Ureter (tissue), 1 donor: ENCODE measurements at regions not wholly inside any gene's neighbourhood (a gene's known extent, or its start where the extent isn't known, plus 50 kb on each side); places are given as distances from the start of the nearest gene placed in this dataset.
"Not testable (repeated sequence)": the region's sequence is repeated elsewhere in the genome, so short reads cannot be mapped to it uniquely, and the experiment has no call there.

Experiments
- DNase-seq: peaks from one replicate; pipeline ENCODE4 v3.0.0-alpha.2; 2020; ENCODE audit warnings: low spot score
- donor health status: DM: yes; HTN: yes; CAD: no.

DNA sequence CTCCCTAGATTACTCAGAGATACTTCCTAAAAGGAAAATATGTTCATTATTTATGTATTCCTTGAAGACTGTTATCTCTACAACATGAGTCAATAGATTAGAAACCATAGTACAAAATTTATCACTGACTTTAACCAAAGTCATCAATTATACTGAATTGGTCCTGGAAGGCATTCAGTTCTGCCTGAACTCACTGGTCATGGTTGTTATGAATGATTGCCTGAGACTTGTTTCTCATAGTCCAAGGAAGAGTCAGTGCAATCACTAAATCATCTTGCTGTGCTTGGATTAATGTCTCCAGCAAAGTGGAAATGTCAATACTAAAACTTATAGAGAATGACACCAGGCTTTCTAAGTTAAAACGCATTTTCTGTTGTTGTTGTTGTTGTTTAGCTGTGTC, 878.6 kb upstream of the MANEA start:
- no peak for DNase-seq

DNA sequence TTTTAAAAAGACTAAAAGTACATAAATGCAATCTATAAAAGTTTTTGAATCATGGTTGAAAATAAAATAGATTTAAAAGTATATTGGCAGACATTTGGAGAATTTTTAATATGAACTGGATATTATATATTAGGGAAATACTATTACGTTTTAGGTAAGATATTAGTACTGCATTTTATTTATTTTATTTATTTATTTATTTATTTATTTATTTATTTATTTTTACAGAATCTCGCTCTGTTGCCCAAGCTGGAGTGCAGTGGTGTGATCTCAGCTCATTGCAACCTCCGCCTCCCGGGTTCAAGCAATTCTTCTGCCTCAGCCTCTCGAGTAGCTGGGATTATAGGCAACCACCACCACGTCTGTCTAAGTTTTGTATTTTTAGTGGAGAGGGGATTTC, 890.1 kb upstream of the MANEA start:
- DNase-seq: not testable (repeated sequence)

DNA sequence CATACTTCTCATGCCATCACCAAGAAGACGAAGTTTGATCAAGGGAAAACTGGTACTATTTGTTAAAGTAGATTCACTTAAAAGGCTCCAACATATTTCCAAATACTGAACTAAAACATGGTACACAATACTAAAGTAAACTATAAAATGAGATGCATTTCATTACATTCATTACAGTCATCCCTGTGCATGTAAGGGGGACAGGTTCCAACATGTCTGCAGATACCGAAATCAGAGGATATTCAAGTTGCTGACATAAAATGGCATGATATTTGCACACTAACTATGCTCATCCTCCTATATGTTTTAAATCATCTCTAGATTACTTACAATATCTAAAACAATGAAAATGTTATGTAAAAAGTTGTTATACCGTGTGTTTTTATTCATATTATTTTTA, 893.9 kb upstream of the MANEA start:
- DNase-seq: no peak

DNA sequence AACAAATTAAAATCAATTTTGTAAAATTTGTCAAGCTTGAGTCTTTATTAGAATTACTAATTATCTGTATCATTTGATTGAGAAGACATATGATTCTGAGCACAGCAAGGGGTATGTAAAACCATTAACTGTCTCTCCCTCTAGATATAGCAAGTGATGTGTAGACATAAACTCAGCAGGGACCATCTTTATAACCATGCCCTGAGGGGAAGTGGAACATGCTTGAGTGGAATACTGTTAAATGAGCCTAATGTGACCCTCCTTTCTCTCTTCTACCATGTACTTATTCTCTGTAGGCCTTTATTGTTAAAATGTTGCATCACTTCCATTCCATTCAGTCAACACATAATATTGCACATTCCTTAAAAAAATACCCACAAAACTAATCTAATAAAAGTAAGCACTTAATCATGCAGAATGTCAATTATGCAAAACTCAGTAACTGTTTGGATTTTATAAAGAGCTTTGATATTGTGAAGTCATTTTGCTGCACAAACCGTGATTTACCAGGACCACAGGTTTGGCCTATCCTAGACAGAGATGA, 896.6 kb upstream of the MANEA start:
- DNase-seq: no peak

DNA sequence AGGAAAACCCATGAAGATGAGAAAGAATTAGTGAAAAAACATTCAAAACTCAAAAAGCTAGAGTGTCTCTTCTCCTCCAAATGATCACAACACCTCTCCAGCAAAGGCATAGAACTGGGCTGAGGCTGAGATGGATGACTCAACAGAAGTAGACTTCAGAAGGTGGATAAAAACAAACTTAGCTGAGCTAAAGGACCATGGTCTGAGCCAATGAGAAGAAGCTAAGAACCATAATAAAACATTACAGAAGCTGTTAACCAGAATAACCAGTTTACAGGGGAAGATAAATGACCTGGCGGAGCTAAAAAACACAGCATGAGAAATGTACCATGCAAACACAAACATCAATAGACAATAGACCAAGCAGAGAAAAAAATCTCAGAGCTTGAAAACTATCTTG, 904.1 kb upstream of the MANEA start:
- DNase-seq: no peak

DNA sequence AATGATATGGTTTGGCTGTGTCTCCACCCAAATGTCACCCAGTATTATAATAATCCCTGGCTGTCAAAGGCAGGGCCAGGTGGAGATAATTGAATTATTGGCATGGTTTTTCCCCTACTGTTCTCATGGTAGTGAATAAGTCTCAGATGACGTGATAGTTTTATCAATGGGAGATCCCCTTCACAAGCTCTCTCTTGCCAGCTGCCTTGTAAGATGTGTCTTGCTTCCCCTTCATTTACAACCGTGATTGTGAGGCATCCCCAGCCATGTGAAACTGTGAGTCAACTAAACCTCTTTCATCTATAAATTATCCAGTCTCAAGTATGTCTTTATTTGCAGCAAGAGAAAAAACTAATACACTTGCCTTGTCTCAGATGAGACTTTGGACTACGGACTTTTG, 907.3 kb upstream of the MANEA start:
- DNase-seq: no peak

DNA sequence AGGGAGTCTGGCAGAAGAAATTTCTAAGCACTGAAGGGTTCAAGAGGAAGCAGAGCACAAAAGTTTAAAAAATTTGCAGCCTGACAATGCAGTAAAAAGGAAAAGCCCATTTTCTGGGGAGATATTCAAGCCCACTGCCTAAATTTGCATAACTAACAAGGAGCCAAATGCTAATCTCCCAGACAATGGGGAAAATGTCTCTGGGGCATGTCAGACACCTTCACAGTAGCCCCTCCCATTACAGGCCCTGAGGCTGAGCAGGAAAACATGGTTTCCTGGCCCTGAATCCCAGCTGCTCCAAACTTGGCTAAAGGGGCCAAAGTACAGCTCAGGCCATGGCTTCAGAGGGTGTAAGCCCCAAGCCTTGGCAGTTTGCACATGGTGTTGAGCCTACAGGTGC, 908.5 kb upstream of the MANEA start:
- no peak for DNase-seq

DNA sequence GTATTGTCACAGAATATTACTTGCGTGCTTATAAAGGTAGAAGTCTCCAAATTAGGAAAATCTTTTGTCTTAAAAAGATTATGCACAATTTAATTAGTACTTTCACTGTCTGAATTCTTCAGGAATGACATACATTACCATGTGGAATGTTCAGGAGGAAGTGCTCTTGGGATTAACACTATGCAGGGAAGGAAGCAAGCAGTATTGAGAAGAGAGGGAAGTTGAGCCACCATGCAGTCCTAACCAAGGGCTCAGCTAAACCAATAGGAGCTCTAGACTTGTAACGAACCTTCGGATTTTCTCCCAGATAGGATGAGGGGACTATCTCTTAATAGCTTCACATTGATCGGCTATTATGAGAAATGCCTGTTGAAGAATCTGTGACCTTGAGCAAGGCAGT, 918.4 kb upstream of the MANEA start:
- DNase-seq: no peak

DNA sequence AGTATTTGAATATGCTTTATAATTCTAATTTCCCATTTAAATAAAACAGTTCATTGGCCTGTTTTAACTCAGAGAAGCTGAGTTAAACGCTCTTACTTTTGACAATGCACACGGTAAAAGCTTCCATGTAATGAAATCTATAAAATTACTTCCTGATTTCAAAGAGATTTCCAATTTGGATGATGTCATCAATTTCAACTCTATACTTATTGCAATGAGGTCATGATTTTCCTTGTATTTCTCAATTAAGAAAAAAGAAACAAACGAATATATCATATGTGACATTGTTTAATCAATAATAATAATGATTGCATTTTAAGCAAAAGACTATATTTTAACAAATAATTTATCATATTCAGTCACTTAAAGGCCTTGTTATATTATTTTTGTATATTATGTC, 926.1 kb upstream of the MANEA start:
- DNase-seq: no peak

DNA sequence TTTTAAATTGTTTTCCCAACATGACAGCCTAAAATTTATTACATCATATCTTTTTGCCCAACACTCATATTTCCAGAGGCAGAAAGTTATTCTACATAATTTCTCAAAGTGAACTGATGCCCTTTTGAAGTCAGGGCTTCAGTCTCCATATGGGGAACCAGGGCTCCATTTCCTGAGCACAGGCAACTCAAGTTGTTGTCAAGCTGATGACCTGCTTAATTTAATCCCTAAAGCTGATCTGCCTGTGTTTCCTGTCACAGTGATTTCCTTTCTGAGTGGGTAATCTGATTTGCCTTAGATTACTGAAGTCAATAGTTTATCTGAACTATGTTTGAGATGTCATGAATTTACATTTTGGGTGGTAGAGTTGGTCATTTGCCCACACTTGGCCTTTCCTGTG, 932.1 kb upstream of the MANEA start:
- DNase-seq: no peak

DNA sequence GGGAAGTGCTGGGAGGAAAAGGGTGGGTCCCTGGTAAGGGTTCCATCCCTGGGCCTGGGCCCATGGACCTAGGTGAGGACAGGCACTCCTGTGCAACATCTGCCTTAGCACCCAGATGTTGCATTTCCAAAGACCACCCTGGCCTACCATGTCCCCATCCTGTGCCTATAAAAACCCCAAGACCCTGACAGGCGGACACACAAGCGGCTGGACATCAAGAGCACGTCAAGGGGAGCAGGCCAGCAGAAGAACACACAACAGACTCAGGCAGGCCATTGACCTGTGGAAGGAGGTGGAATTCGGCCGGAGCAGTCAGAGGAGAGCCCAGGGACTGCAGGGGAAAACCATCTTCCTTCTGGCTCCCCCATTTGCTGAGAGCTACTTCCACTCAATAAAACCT, 937.8 kb upstream of the MANEA start:
- DNase-seq: no peak

DNA sequence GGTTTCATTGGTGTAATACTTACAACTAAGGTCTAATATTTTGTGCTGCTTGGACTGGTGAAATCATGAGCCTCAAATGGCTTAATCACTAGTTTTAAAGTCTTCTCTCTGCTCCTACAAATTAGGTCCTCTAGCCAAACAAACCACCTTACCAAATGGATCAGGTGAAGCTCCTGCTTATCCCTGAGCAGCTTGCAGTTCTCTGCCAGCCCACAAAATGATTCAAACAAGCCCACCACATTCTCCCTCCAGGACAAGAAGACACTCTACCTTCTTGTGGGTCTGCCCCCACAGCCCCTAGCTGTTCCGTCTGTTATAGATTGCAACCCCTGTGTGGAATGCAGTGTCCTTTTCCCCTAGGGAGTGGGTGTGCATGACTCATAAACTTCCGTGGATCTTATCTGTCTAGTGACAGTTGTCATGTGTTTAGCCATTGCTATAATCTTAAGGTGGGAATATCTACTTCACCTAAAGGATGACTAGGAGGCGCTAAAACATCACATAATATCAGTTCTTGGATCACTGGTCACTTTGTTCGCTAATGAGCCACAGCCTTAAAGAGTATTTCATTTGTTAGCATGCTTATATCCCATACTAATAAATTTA, 940.5 kb upstream of the MANEA start:
- no peak for DNase-seq

DNA sequence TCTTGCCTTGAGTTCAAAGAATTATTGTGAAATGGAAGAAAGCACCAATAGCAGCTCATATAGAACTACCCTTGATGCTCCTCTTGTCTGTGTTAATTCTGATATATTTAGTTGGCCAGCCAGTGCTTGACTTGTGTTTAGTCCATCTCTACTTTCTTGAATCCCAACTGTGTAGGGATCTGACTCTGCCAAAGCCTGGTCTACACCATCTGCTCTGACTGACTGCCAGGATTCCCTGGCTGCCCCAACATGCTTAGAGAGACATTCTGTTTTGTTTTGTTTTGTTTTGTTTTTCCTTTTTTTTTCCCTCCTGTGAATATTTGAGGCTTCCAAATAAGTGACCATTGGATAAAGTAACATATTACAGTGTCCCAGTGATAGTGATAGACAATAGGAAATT, 953.7 kb upstream of the MANEA start:
- no peak for DNase-seq

DNA sequence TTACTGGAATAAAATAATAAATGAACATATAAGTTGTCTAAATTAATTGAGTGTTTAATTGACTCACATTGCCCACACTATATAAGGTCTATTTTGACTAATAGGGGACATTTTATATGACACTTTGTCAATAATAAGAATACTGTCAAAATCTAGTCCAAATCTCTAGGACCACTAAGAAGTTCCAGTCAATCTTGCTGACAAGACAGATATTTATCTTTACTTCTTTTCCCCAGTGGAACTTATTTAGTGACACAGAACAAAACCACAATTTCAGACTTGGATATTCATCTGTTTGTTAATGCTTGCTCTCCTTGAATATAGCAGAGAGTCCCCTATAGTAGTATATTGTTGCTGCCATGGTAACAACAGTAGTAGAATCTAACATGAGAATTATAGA, 954.6 kb upstream of the MANEA start:
- no peak for DNase-seq

DNA sequence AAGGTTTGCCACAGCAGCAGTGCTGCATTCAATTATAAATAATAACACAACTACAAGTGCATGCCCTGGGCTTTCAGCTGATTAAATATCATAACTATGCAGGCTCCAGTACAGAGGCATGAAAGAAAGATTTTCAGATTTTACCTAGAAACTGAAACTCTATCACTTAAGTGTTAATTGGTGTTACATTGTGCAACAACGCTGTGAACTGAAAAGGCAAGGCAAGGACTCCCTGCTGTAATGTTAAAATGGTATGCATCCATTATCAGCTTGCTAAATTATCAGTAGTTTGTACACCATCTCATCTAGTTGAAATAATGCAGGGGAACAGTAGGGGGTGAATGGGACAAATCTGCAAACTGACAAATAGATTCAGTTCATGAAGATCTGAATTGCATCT, 976.7 kb upstream of the MANEA start:
- DNase-seq: no peak

DNA sequence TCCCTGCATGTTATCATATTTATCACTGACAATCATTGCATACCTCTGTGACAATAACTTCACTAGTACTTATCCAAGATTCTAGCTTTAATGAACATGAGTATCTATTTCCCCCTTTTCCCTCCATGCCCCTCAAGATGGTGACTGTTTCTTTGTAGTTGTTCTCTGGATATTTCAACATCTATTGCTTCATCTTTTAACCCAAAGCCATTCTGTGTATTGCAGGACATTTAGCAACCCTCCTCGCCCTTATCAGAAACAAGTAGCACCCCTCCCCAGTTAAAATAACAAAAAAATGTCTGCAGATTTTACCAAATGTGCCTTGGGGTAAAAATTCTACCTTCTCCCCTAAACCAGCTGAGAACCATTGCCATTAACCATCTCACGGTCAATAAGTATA, 979.8 kb upstream of the MANEA start:
- no peak for DNase-seq

DNA sequence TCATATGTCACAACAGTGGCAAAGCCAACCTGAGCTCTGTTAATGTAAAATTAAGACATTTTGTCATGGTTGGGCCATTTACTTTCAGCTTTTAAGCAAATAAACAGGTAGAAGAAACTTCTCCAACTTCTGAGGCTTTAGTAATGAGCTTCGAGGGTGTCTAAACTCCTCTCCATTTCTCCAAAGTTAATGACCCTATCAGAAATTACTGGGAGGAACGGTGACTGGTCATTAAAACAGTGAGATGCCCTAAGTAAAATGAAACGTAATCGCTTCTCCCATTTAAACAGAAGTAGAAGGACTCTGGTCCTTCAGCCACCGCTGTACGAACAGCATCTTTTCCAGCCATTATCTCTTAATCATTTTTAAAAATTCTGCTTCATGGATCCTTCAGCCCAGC, 986.9 kb upstream of the MANEA start:
- no peak for DNase-seq

DNA sequence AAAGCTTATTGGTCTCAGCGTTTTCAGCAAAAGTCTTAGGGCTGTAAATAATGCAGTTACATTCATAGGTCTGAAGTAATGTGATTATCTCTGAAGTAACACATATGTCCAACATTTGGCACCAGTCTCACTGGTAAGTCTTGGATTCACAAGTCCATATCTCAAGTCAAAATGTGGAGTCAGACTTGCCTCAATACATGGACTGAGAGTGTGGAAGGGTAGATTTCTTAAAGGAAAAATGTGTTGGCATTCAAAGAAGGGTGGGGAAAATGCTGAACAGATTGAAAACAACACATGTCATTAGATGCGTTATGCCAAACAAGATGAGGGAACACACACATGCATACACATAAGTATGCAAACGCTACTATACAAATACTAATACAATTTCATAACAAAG, 989.0 kb upstream of the MANEA start:
- no peak for DNase-seq

DNA sequence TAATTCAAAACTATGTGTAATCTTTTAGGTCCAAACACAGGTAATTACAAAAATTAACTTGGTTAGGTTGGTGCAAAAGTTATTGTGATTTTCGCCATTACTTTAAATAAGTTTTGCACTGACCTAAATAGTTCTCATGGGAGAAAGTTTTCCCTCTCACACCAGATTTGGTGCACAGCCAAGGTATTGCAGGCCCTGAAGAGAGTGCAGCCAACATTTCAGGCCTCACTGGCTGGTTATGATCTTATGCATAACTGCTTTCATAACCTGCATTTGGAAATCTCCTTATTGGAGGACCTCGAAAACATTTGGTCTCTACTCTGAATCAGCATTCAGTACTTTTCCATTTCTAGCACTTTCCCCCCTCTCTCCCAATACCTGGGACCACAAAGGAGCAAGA, 993.1 kb upstream of the MANEA start:
- no peak for DNase-seq

DNA sequence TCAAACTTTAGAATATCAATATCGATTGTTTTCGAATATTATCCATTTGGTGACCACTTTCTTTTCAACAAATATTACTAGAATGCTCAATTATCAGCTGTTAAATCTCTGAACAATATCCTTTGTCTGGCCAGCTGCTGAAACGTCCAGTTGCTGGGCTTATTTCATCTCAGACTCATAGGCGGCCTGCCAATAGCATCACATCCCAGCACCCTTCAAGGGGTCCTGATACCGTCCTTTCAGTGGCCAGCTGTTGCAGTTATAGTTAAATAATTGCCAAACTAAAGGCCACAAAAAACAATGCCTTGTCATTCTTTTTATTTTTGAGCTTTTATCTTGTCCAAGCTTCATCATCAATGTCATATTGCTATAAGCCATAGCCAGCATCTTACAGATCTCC, 1006.8 kb upstream of the MANEA start:
- no peak for DNase-seq

DNA sequence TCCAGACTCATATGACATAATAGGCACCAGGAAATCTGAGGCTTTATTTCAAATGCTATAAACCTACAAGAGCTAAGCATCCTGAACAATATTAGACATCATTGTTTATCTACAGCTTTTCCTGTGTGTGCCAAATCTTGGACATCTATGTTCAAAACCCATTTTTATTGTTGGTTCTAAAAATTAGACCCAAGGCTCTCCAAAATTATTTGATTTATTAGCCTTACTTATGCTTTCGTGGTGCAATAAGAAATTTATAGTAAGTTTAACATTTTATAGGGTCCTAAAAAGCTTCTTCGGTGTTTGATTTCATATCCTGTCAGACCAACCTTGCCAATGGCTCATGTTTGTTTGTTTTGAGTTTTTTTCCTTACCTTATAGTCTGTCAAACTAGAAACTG, 1014.5 kb upstream of the MANEA start:
- no peak for DNase-seq

DNA sequence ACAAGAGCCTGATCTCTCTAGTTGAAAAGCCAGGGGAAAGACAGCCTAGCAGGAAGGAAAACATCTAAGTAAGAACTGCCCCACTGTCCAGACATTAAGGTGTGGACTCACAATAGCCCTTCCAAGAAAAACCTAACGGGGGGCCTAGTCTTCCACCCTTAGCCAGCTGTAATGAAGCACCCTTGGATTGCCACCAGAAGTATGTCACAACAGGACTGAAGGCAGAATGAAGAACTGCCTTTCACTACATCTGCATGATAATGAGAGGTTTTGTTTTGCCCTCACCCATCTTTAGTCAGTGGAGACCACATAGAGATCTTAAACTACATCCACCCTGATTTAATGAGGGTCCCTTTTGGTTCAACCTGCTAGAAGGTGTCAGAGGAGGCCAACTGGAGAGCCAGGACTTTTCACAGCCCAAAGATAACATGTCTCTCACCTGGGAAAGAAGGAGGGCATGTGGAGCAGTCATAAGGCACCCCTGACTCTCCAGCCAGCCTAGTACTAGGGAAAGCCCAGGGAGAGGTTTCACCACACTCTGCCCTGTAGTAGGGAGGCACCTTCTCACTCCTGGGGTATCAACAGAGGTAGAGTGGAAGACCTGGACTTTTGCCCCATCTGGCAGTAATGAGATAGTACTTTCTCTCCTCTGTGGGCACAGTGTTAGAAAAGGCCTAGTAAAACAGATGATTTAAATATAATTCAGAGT, 1017.4 kb upstream of the MANEA start:
- DNase-seq: no peak

DNA sequence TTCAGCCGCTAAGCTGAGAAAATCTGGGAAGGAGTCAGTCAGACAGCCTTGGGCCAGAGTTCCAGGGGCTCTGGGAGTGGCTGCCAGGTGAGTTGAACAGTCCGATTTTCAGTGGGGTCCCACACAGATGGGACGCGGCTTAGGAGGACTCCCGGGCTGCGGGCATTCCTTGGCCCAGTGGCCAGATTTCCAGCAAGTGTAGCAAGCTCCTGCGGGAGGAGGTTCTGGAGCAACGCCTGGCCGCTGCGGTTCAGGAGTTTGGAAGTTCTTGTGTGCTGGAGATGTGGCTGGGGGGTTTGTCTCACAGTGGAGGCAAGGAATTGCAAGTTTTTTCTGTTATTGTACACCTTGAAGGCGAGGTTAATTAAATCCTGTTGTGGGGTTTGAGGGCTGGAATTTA, 1020.1 kb upstream of the MANEA start:
- not testable (repeated sequence) for DNase-seq

DNA sequence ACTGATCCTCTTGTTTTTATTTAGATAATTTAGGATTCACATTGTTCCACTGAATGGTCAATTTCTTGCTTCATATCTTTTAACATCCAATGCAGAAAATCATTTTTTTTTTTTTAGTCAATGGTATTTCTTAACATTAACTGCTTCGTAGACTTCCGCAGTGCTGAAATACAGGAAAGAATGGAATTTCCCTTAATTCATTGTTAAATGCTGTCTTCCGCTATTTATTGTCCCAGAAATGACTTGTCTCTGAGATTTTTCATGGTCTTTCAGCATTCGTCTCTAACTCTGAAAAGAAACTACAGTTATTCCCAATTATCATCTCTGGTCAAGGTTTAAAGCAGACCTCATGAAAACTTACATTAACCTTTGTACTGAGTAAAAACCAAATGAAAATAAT, 1029.1 kb upstream of the MANEA start:
- no peak for DNase-seq
